GM21576 (cell line): ENCODE measurements at regions not wholly inside any gene's neighbourhood (a gene's known extent, or its start where the extent isn't known, plus 50 kb on each side); places are given as distances from the start of the nearest gene placed in this dataset.

Experiments
- ATAC-seq: cut with Tn5 transposase; IDR thresholded peaks from one replicate; pipeline ENCODE4 v1.9.1; 2021; ENCODE audit warnings: mild to moderate bottlenecking, moderate library complexity; ENCODE audit not compliant: unreplicated experiment

DNA sequence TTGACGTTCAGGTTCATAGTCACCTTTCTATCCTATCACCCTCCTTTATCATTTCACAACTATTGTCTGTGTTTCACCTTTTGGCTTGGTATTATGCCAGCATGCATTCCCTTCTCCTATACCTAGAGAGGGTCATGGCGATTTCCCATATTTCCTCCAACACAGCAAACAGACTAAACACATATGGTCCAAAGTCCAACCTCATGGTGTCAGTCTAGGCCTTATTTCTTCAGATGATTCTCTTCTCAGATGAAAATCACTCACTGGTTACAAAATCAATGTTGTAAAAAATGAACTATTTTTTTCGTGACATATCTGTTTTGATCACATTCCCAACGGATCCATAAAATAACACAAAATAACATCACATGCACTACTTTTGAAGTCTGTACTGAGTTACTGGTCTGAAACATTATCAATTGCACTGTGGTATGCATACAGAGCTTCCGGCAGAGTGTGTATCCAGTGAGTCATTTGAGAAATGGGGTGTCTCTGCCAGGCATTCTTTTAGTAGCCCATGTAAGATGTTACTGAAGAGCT, 204.8 kb upstream of the GALNT5 start:
- ATAC-seq: no peak

DNA sequence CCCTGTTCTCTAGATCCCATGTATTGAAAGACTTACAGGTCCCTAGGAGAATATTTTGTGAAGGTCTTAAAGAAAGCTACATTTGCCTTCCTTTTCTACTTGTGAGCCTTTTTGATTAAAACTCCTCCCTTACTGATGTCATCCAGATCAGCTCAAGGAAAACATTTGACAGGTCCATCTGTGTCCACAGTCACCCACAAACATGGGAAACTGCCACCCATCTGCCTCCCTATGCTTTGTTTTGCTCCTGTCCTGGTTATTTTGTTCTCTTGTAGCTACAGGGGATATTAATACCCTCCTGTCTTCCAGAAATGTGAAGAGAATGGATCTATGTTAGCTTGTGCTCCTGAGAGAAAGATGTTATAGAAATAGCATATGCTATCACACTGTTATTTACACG, 203.6 kb upstream of the GALNT5 start:
- no peak for ATAC-seq

DNA sequence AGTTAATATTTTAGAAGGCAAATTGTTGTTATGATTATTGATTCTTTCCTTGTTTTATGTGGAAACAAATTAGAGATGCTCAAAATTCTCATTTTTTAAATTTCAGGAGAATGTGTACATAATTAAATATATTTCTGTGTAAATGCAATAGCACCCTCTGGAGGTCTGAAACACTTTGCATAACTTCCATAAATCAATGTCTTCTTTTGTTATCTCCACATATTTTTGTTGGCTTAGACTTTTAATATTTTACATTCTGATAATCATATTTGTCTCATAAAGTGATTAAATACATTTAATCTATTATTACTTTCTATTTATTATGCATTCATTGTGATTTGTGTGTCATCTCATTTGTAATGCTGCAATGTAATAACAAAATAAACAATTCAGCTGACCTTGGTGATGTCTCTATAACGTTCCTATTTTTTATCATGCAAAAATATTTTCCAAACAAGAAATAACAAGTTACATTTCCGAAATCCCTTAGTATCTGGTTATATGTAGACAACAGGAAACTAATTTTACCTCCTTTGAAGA, 201.8 kb upstream of the GALNT5 start:
- ATAC-seq: no peak

- no peak for ATAC-seq
Measured at GRCh38 chr2:157056200-157056676, 201.3 kb upstream of the GALNT5 start.

DNA sequence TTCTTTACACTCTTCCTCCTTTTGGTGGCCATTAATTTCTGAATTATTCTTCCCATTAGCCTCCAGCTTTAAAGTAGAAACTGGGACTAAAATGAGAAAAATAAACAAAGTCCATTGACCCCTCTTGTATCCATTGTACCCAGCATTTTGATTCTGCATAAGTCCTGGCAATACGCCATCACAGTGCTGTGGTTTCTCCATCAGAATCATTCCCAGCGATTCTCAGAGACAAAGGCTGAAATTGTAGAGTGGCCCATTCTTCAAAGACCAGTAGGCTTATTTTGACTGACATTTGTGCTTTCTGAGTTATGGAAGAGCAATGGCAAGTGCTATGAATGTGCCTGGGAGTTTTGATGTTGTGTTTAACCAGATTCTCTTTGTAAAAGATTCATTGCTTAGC, 199.3 kb upstream of the GALNT5 start:
- ATAC-seq: no peak

GRCh38 chr2:157059036-157059435, 198.5 kb upstream of the GALNT5 start:
- no peak for ATAC-seq

DNA sequence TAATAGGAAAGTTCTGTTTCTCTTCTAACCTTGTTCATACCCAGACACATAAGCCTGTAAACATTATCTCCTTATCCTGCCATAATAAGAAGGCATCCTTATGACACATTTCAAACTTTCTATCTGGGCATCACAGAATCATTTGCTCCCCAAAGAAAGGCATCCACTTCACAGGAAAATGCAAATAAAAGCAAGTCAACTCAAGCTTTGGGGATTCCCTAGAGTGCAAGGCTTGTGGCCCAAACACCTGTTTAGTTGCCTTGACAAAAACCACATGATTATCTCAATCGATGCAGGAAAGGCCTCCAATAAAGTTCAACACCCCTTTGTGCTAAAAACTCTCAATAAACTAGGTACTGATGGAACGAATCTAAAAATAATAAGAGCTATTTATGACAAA, 195.7 kb upstream of the GALNT5 start:
- ATAC-seq: peak; percentile 93

- ATAC-seq: no peak
Measured at GRCh38 chr2:157067562-157067961, 189.9 kb upstream of the GALNT5 start.

GRCh38 chr2:157068237-157068636, 189.3 kb upstream of the GALNT5 start:
- ATAC-seq: no peak

GRCh38 chr2:157075924-157076323, 181.6 kb upstream of the GALNT5 start:
- ATAC-seq: no peak

DNA sequence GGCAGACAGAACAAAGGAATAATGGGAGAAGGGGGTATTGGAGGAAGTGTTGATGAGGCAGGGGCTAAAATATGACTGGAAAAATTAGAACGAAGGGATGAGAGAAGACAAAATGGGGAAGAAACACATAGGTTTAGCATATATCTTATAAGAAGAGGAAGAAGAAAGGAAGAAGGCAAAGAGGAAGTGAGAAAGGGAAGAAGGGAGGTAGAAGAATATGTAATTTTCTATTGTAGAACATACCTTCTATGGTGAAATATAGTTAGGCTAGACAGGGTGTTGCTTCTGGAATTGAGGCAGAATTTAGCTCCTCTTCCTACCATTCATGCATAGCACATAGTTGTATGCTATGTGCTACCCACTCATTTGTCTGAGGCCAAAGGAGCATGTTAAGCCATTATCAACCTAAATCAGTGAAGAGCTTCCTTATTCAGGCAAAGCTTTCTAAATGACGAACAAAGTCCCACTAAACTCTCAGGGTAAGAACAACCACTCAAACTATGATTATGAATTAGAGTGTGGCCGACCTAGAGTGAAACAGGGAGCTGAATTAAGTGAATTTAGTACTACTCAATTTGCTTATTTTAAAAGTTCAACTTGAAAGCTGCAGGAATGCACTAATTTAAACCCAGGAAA, 180.9 kb upstream of the GALNT5 start:
- ATAC-seq: no peak

DNA sequence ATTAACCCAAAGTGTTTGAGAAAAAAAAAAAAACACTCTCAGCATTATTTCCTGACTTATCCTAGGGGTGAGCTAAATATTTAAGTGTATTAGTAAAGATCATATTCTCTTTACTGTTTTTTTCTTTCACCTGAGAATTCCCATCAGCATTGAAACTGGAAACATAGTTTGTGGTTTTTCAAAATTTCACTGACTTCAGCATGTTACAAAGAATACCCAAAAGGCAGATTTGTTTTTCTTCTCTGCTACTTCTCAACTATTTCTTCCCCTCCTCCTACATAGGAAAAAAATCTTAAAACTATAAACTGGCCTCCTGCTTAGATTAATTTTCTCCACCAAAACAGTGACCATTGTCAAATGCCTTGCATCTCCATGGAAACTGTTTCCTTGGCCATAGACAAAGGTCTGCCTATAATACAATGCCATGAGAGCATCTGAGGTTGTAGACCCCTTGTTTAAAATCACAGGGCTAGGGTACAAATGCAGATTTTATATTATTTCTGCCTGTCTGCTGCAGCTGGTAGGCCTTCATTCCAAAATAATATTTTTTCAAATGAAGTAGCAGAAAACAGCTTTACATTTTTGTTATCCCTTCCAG, 179.7 kb upstream of the GALNT5 start:
- no peak for ATAC-seq

GRCh38 chr2:157082950-157083349, 174.6 kb upstream of the GALNT5 start:
- no peak for ATAC-seq

DNA sequence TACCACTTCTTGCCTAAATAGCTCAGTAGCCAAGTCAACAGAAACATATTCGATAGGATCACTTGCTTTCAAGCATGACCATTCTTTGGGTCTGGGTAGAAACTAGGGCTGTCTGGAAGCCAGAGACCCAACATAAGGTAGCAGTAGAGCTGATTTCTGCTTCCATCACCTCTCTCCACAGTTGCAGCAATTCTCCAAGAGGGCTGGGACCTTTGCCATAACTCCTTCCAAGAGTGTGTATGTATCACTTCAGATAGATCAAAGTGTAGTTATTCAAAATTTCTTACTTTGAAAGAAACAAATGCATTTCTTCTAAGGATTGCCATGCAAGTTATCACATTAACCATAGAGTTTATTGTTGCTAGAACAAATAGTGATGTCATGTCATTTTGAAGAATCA, 172.0 kb upstream of the GALNT5 start:
- ATAC-seq: no peak

DNA sequence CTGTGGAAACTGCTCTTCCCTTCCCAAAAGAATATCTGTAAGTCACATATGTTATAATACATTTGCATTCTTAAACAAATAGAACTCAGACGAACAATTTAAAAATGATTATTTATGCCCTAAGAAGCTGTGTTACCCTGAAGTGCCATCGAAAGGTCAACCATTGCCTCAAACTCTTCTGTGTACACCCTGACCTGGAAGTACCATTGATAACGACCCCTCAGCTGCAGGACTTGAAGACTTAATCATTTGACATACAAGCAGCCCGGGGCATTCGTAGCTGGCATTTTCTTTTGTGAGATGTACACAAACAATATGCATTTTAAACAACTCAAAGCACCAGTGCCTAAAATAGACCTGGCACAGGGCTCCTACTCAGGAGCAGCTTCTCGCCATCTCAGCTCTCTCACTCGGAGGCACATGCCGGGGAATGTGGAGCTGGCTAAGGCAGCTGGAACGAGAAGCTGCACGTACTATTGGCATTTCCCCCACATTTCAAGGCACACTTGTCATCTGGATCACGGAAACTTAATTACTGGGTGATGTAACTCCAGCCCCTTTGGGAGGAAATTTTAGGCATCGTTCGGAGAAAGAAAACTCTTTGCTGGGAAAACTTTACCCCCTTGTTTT, 170.0 kb upstream of the GALNT5 start:
- no peak for ATAC-seq

GRCh38 chr2:157093666-157094065, 163.8 kb upstream of the GALNT5 start:
- ATAC-seq: no peak

DNA sequence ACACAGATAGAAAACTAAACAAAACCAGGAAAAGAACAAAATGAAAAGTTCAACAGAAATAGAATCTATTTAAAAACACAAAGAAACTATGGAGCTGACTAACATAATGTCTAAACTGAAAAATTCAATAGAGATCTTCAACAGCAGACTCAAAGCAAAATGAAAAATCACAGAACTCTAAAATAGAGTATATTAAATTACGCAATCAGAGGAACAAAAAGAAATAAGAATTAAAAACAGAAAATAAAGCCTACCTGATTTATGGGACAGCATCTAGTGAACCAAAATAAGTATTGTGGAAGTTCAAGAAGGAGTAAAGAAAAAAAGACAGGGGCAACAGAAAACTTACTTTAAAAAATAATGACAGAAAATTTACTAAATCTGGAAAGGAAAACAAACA, 152.1 kb upstream of the GALNT5 start:
- no peak for ATAC-seq

DNA sequence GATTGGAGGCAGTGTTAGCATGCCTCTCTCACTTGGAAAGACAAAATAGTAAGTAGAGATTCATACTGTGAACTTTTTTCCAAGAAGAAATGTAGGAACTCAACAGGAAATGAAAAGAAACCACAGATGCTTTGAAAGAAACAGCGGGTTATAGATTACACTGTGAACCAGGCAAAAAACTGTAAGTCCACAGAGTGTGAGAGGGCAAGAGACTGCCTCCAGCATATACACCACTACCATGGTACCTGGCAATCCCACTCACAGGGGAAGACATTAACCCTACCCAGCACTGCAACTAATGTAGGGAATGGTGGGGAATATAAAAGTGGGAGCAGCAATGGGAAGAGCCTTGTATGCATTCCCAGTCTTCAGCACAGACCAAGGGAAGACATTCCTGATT, 150.6 kb upstream of the GALNT5 start:
- ATAC-seq: no peak

DNA sequence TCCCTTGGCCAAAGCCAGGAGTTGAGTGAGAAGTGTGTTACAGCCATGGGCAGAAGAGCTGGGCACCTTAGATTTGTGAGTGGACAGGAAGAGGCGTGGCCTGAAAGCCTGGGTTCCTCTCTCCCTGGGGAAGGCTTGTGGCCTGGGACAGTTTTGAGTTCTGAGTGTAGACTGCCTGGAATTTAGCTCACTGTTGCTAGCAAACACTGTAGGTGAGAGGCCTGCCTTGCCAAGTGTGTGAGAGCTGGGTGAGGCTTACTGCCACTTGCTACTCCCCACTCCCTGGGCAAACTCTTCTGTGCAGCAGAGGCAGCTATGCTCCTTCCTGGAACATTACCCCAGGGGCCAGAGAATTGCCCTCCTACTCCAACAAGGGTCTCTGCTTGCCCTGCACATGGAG, 150.0 kb upstream of the GALNT5 start:
- no peak for ATAC-seq

GRCh38 chr2:157107877-157108276, 149.6 kb upstream of the GALNT5 start:
- ATAC-seq: no peak

- no peak for ATAC-seq
Measured at GRCh38 chr2:157122776-157123175, 134.7 kb upstream of the GALNT5 start.

DNA sequence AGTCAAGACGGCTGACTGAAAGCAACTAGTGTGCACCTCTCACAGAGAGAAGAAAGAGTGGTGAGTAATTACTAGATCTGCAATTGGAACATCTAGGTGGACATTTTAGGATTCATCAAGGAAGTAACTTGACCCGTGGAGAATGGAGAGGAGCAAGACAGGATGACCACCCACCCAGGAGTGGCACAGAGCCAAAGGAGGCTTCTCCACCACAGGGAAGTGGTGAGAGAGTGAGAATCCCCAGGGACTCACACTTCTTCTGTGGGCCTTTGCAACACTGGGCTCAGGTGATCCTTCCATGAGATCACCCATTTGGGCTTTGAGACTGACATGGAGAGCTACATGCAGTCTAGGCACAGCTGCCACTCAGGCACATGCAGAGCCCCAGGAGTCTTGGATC, 132.8 kb upstream of the GALNT5 start:
- no peak for ATAC-seq
